IMR-90 (cell line): ENCODE measurements at regions not wholly inside any gene's neighbourhood (a gene's known extent, or its start where the extent isn't known, plus 50 kb on each side); places are given as distances from the start of the nearest gene placed in this dataset.

Experiments
- ATAC-seq: fragments of 200-7000 bp; cut with Tn5 transposase; 2 replicates; pipeline ENCODE4 v1.9.1; 2020; ENCODE audit warnings: low read depth, mild to moderate bottlenecking, moderate library complexity
- BruUV-seq: library from RNA; stranded (reverse); fragments of 400-500 nt; replicated peaks from 2 replicates; lab custom pipeline; 2021; lab: Mats Ljungman, UMichigan
- CTCF ChIA-PET: fragments of 300-600 bp; formaldehyde crosslinking; extraction: SDS; loops from one replicate; lab custom pipeline; 2021; ENCODE audit warnings: antibody characterized with exemption; lab: Yijun Ruan, JAX
- POLR2A ChIA-PET: fragments of 300-600 bp; sonication (Branson Sonifier 250); formaldehyde crosslinking; loops from one replicate; lab custom pipeline; 2022; ENCODE audit warnings: antibody characterized with exemption; ENCODE audit not compliant: unreplicated experiment; lab: Charles Lee
- DNase-seq: peaks from one replicate; pipeline ENCODE4 v3.0.0; 2013
- H2AFZ ChIP-seq: replicated peaks from 2 replicates; pipeline ENCODE3; 2013; ENCODE audit warnings: low read length, mild to moderate bottlenecking; ENCODE audit not compliant: poor library complexity
- H2AK5ac ChIP-seq: 2 replicates; pipeline ENCODE4 v1.6.1; 2013; ENCODE audit warnings: low read depth, low read length, inconsistent platforms
- H2AK9ac ChIP-seq: replicated peaks from 2 replicates; pipeline ENCODE3; 2013; ENCODE audit warnings: mild to moderate bottlenecking, low read depth, low read length, moderate library complexity; ENCODE audit not compliant: poor library complexity
- H2BK120ac ChIP-seq: 2 replicates; pipeline ENCODE4 v1.6.1; 2013; ENCODE audit warnings: low read depth, low read length, inconsistent platforms
- H2BK15ac ChIP-seq: 3 replicates; pipeline ENCODE4 v1.6.1; 2013; ENCODE audit warnings: low read depth, low read length, inconsistent platforms
- H2BK20ac ChIP-seq: 2 replicates; pipeline ENCODE4 v1.6.1; 2013; ENCODE audit warnings: low read depth, mild to moderate bottlenecking, inconsistent platforms, low read length, moderate library complexity
- H2BK5ac ChIP-seq: 2 replicates; pipeline ENCODE4 v1.6.1; 2013; ENCODE audit warnings: mild to moderate bottlenecking, low read depth, low read length, inconsistent platforms; ENCODE audit not compliant: poor library complexity, severe bottlenecking
- H3K14ac ChIP-seq: replicated peaks from 2 replicates; pipeline ENCODE4 v1.6.1; 2013; ENCODE audit warnings: low read depth, low read length, inconsistent platforms
- H3K18ac ChIP-seq: 2 replicates; pipeline ENCODE4 v1.6.1; 2013; ENCODE audit warnings: low read depth, low read length, control low read depth
- H3K23ac ChIP-seq: 2 replicates; pipeline ENCODE4 v1.6.1; 2013; ENCODE audit warnings: low read depth, low read length, inconsistent platforms
- H3K27ac ChIP-seq: 2 replicates; pipeline ENCODE4 v1.5.1; 2013; ENCODE audit warnings: mild to moderate bottlenecking, control low read depth, low read length; ENCODE audit not compliant: insufficient read depth
- H3K27me3 ChIP-seq: 2 replicates; pipeline ENCODE4 v1.6.1; 2013; ENCODE audit warnings: low read length; ENCODE audit not compliant: control insufficient read depth, insufficient read depth
- H3K36me3 ChIP-seq: 2 replicates; pipeline ENCODE4 v1.6.1; 2013; ENCODE audit warnings: low read length, mixed read lengths; ENCODE audit not compliant: control insufficient read depth, insufficient read depth
- H3K4ac ChIP-seq: 2 replicates; pipeline ENCODE4 v1.6.1; 2013; ENCODE audit warnings: low read depth, low read length, inconsistent platforms
- H3K4me1 ChIP-seq: 2 replicates; pipeline ENCODE4 v1.6.1; 2013; ENCODE audit warnings: low read length, mixed read lengths; ENCODE audit not compliant: control insufficient read depth, insufficient read depth
- H3K4me2 ChIP-seq: 2 replicates; pipeline ENCODE4 v1.6.1; 2013; ENCODE audit warnings: low read depth, mild to moderate bottlenecking, control low read depth, low read length, moderate library complexity
- H3K4me3 ChIP-seq: 2 replicates; pipeline ENCODE4 v1.5.1; 2013; ENCODE audit warnings: low read depth, mild to moderate bottlenecking, control low read depth, low read length, moderate library complexity; ENCODE audit not compliant: insufficient read depth
- H3K56ac ChIP-seq: 2 replicates; pipeline ENCODE4 v1.6.1; 2013; ENCODE audit warnings: low read length, inconsistent platforms; ENCODE audit not compliant: insufficient read depth; ENCODE audit errors: extremely low read depth
- H3K79me1 ChIP-seq, 2 experiments: 2 replicates each; pipeline ENCODE4 v1.6.1; 2013; ENCODE audit warnings: low read length in 2 of 2, inconsistent platforms in 1 of 2, low read depth in 1 of 2
- H3K9ac ChIP-seq: 2 replicates; pipeline ENCODE4 v1.6.1; 2013; ENCODE audit warnings: low read depth, low read length, control low read depth
- H3K9me1 ChIP-seq: 2 replicates; pipeline ENCODE4 v1.6.1; 2013; ENCODE audit warnings: low read length, inconsistent platforms; ENCODE audit not compliant: insufficient read depth
- H3K9me3 ChIP-seq: 2 replicates; pipeline ENCODE4 v1.6.1; 2013; ENCODE audit warnings: low read length; ENCODE audit not compliant: control insufficient read depth, insufficient read depth
- H4K20me1 ChIP-seq: 2 replicates; pipeline ENCODE4 v1.6.1; 2013; ENCODE audit warnings: low read length, inconsistent platforms; ENCODE audit not compliant: insufficient read depth
- H4K5ac ChIP-seq: 2 replicates; pipeline ENCODE4 v1.6.1; 2013; ENCODE audit warnings: mild to moderate bottlenecking, low read depth, low read length, control low read depth
- H4K8ac ChIP-seq, 2 experiments: 2 replicates each; pipeline ENCODE4 v1.6.1; 2013; ENCODE audit warnings: low read depth in 2 of 2, low read length in 2 of 2, control low read depth in 1 of 2, inconsistent platforms in 1 of 2
- H4K91ac ChIP-seq: 2 replicates; pipeline ENCODE4 v1.6.1; 2013; ENCODE audit warnings: low read depth, low read length, inconsistent platforms; ENCODE audit not compliant: insufficient read depth
- BHLHE40 ChIP-seq: fragments of 150-350 bp; IDR thresholded peaks from 2 replicates; pipeline ENCODE4 v1.6.1; 2016; ENCODE audit warnings: mild to moderate bottlenecking, low read depth, low read length
- CEBPB ChIP-seq: IDR thresholded peaks from 2 replicates; pipeline ENCODE4 v1.6.1; 2012; ENCODE audit warnings: low read depth, low read length, improper control_type of control experiment
- CHD1 ChIP-seq: IDR thresholded peaks from 2 replicates; pipeline ENCODE4 v1.6.1; 2012; ENCODE audit warnings: low read depth, low read length, improper control_type of control experiment
- CTCF ChIP-seq: conservative IDR thresholded peaks from 2 replicates; pipeline ENCODE4 v1.5.1; 2012; ENCODE audit warnings: mild to moderate bottlenecking, low read depth, low read length, improper control_type of control experiment
- ELK1 ChIP-seq: fragments of 150-350 bp; IDR thresholded peaks from 2 replicates; pipeline ENCODE4 v1.6.1; 2016; ENCODE audit warnings: low read depth, mild to moderate bottlenecking, low read length, moderate library complexity, borderline replicate concordance
- FOS ChIP-seq: fragments of 150-350 bp; IDR thresholded peaks from 2 replicates; pipeline ENCODE4 v1.6.1; 2016; ENCODE audit warnings: low read depth, low read length
- MAFK ChIP-seq: IDR thresholded peaks from 2 replicates; pipeline ENCODE4 v1.6.1; 2012; ENCODE audit warnings: low read depth, low read length, improper control_type of control experiment
- MAZ ChIP-seq: IDR thresholded peaks from 2 replicates; pipeline ENCODE4 v1.6.1; 2012; ENCODE audit warnings: low read depth, mild to moderate bottlenecking, low read length, improper control_type of control experiment, moderate library complexity, borderline replicate concordance
- MXI1 ChIP-seq: IDR thresholded peaks from 2 replicates; pipeline ENCODE4 v1.6.1; 2012; ENCODE audit warnings: low read depth, mild to moderate bottlenecking, low read length, moderate library complexity, borderline replicate concordance
- NFE2L2 ChIP-seq: fragments of 150-350 bp; IDR thresholded peaks from 2 replicates; pipeline ENCODE4 v1.6.1; 2016; ENCODE audit warnings: low read depth, mild to moderate bottlenecking, low read length
- POLR2A ChIP-seq: IDR thresholded peaks from 2 replicates; pipeline ENCODE4 v1.6.1; 2012; ENCODE audit warnings: mild to moderate bottlenecking, low read depth, low read length
- RAD21 ChIP-seq: IDR thresholded peaks from 2 replicates; pipeline ENCODE4 v1.6.1; 2012; ENCODE audit warnings: low read length, improper control_type of control experiment
- RCOR1 ChIP-seq: IDR thresholded peaks from 2 replicates; pipeline ENCODE4 v1.6.1; 2012; ENCODE audit warnings: mild to moderate bottlenecking, low read length, improper control_type of control experiment; ENCODE audit not compliant: insufficient replicate concordance
- RFX5 ChIP-seq: IDR thresholded peaks from 2 replicates; pipeline ENCODE4 v1.8.0; 2012; ENCODE audit warnings: low read depth, mild to moderate bottlenecking, low read length, moderate library complexity
- SMC3 ChIP-seq: fragments of 150-350 bp; IDR thresholded peaks from 2 replicates; pipeline ENCODE4 v1.6.1; 2016; ENCODE audit warnings: low read depth, mild to moderate bottlenecking, antibody characterized with exemption, low read length, moderate library complexity
- USF2 ChIP-seq: fragments of 150-350 bp; IDR thresholded peaks from 2 replicates; pipeline ENCODE4 v1.6.1; 2017; ENCODE audit warnings: mild to moderate bottlenecking, antibody characterized with exemption, low read length, low read depth
- WGBS, 2 experiments: methylation state at CpG; one replicate each; pipeline versions ENCODE4 v1.1.5 to v1.1.7; 2013; ENCODE audit warnings: missing lambda C conversion rate in 2 of 2; ENCODE audit not compliant: insufficient read length in 1 of 2; ENCODE audit errors: extremely low coverage in 2 of 2; 5-methylcytosine and 5-hydroxymethylcytosine counted together
- dilution Hi-C: fragments of 300-500 bp; cut with HindIII; formaldehyde crosslinking; loops from one replicate; pipeline ENCODE4 v1.14.3; 2018; ENCODE audit warnings: low sequenced_read_pairs; ENCODE audit not compliant: unreplicated experiment
- in situ Hi-C: fragments of 300-500 bp; cut with MboI; formaldehyde crosslinking; loops from 3 replicates; pipeline ENCODE4 v1.14.3; 2019; ENCODE audit warnings: low sequenced_read_pairs, inconsistent platforms, mixed read lengths
- intact Hi-C: fragments of 100-400 bp; cut with micrococcal nuclease; formaldehyde crosslinking; loops from 2 replicates; pipeline ENCODE4 v1.10.0; 2022

GRCh38 chr3:159624616-159625015 lies 364.0 kb upstream of the IL12A start:
- H4K5ac ChIP-seq, result no peak overlapping the region
- DNase-seq (no peak), ATAC-seq (no peak)
- in situ Hi-C loops (no loop called here), intact Hi-C loops (no loop called here), dilution Hi-C loops (no loop called here)
- H2AFZ ChIP-seq, result no peak overlapping the region
- POLR2A ChIA-PET, result no interaction called here
- no peak overlapping the region for H2AK9ac ChIP-seq
- no peak overlapping the region for H3K23ac ChIP-seq
- H3K9me3 ChIP-seq, result no peaks in the 10 kb centered on the region
- H3K27me3 ChIP-seq, result no peaks in the 10 kb centered on the region
- H2BK15ac ChIP-seq, result no peak overlapping the region
- no peak overlapping the region for H3K4me2 ChIP-seq
- H3K4ac ChIP-seq, result no peak overlapping the region
- no peak overlapping the region for H2BK20ac ChIP-seq
- BruUV-seq, result no TSS peak
- TF ChIP-seq CHD1, result no peak
- TF ChIP-seq POLR2A, result no peak
- TF ChIP-seq CTCF, result no peak
- no peak for TF ChIP-seq RAD21
- TF ChIP-seq FOS, result no peak
- TF ChIP-seq SMC3, result no peak
- no peak for TF ChIP-seq RFX5
- no peak for TF ChIP-seq BHLHE40
- TF ChIP-seq MAFK, result no peak
- no peak for TF ChIP-seq RCOR1
- TF ChIP-seq NFE2L2, result no peak
- TF ChIP-seq CEBPB, result no peak
- no peak for TF ChIP-seq USF2
- no peak for TF ChIP-seq MXI1
- TF ChIP-seq MAZ, result no peak
- no peak for TF ChIP-seq ELK1
- H3K4me3 ChIP-seq, result no peak overlapping the region
- CTCF ChIA-PET, result no interaction called here
- H3K36me3 ChIP-seq, result no peaks in the 10 kb centered on the region
- no peak overlapping the region for H2BK5ac ChIP-seq
- H3K27ac ChIP-seq, result no peak overlapping the region
- WGBS, 2 experiments, result 100% methylated on average over 1 of the region's 2 CpGs; no CpG with 5 or more reads in 1 of the 2 experiments
- no peak overlapping the region for H3K56ac ChIP-seq
- peaks cover 15% of the 10 kb centered on the region for H3K4me1 ChIP-seq
- H3K79me1 ChIP-seq, result peaks cover 0 to 2% of the 10 kb centered on the region in 2 experiments; a peak in 1 of 4 replicates
- no peak overlapping the region for H2AK5ac ChIP-seq
- H3K14ac ChIP-seq, result no peak overlapping the region
- H3K9me1 ChIP-seq, result peaks cover 12% of the 10 kb centered on the region
- H2BK120ac ChIP-seq, result no peak overlapping the region; the same call in 1 of the 2 replicates
- no peak overlapping the region for H4K8ac ChIP-seq
- H3K9ac ChIP-seq, result no peak overlapping the region
- H4K20me1 ChIP-seq, result no peaks in the 10 kb centered on the region
- H3K18ac ChIP-seq, result no peak overlapping the region
- no peak overlapping the region for H4K91ac ChIP-seq
